H9 (cell line): ENCODE measurements at regions not wholly inside any gene's neighbourhood (a gene's known extent, or its start where the extent isn't known, plus 50 kb on each side); places are given as distances from the start of the nearest gene placed in this dataset.

ENCODE experiments used
- DNase-seq: peaks from one replicate; pipeline ENCODE4 v3.0.0-alpha.2; 2017
- H2AFZ ChIP-seq: one replicate; pipeline ENCODE4 v1.6.1; 2013; ENCODE audit warnings: mild to moderate bottlenecking, low read length, control low read depth, moderate library complexity
- H2AK5ac ChIP-seq: 2 replicates; pipeline ENCODE4 v1.6.1; 2013; ENCODE audit warnings: low read length, control low read depth, mixed read lengths; ENCODE audit not compliant: insufficient read length
- H2BK120ac ChIP-seq: one replicate; pipeline ENCODE4 v1.6.1; 2013; ENCODE audit warnings: low read depth, mild to moderate bottlenecking, low read length, control low read depth, inconsistent platforms; ENCODE audit not compliant: poor library complexity, severe bottlenecking
- H2BK12ac ChIP-seq: 2 replicates; pipeline ENCODE4 v1.6.1; 2013; ENCODE audit warnings: low read length, control low read depth, mixed read lengths, low read depth; ENCODE audit not compliant: insufficient read length
- H2BK15ac ChIP-seq: 2 replicates; pipeline ENCODE4 v1.6.1; 2013; ENCODE audit warnings: low read depth, low read length, control low read depth
- H2BK20ac ChIP-seq: one replicate; pipeline ENCODE4 v1.6.1; 2013; ENCODE audit warnings: low read depth, mild to moderate bottlenecking, low read length, control low read depth, inconsistent platforms; ENCODE audit not compliant: poor library complexity, severe bottlenecking
- H2BK5ac ChIP-seq: 2 replicates; pipeline ENCODE4 v1.6.1; 2013; ENCODE audit warnings: low read length, control low read depth, mixed read lengths; ENCODE audit not compliant: insufficient read length
- H3K14ac ChIP-seq: 2 replicates; pipeline ENCODE4 v1.6.1; 2013; ENCODE audit warnings: low read length, control low read depth; ENCODE audit not compliant: insufficient read depth
- H3K18ac ChIP-seq: 2 replicates; pipeline ENCODE4 v1.6.1; 2013; ENCODE audit warnings: low read depth, mild to moderate bottlenecking, mixed read lengths, low read length, control low read depth; ENCODE audit not compliant: insufficient read length
- H3K23ac ChIP-seq: 2 replicates; pipeline ENCODE4 v1.6.1; 2013; ENCODE audit warnings: low read length, control low read depth, mixed read lengths, low read depth; ENCODE audit not compliant: insufficient read length
- H3K23me2 ChIP-seq: 2 replicates; pipeline ENCODE4 v1.6.1; 2013; ENCODE audit warnings: low read depth, mild to moderate bottlenecking, mixed read lengths, low read length, control low read depth; ENCODE audit not compliant: insufficient read length, poor library complexity, severe bottlenecking
- H3K27ac ChIP-seq: 2 replicates; pipeline ENCODE4 v1.5.1; 2013; ENCODE audit warnings: low read length, control low read depth, mixed read lengths, low read depth; ENCODE audit not compliant: insufficient read length
- H3K27me3 ChIP-seq: 2 replicates; pipeline ENCODE4 v1.6.1; 2013; ENCODE audit warnings: low read length, control low read depth, inconsistent platforms; ENCODE audit not compliant: insufficient read depth
- H3K4ac ChIP-seq: 2 replicates; pipeline ENCODE4 v1.6.1; 2013; ENCODE audit warnings: low read depth, mild to moderate bottlenecking, control low read depth, inconsistent platforms, low read length, moderate library complexity
- H3K4me1 ChIP-seq: 2 replicates; pipeline ENCODE4 v1.6.1; 2013; ENCODE audit warnings: low read length, control low read depth, inconsistent platforms; ENCODE audit not compliant: insufficient read depth
- H3K4me2 ChIP-seq: 2 replicates; pipeline ENCODE4 v1.6.1; 2013; ENCODE audit warnings: low read length, control low read depth, mixed read lengths; ENCODE audit not compliant: insufficient read length, insufficient read depth
- H3K56ac ChIP-seq: 2 replicates; pipeline ENCODE4 v1.6.1; 2013; ENCODE audit warnings: low read depth, mild to moderate bottlenecking, mixed read lengths, low read length, control low read depth; ENCODE audit not compliant: insufficient read length
- H3K79me1 ChIP-seq: 2 replicates; pipeline ENCODE4 v1.6.1; 2013; ENCODE audit warnings: low read depth, mild to moderate bottlenecking, moderate library complexity, low read length, control low read depth, inconsistent platforms; ENCODE audit not compliant: insufficient read depth, poor library complexity, severe bottlenecking
- H3K79me2 ChIP-seq: 2 replicates; pipeline ENCODE4 v1.6.1; 2013; ENCODE audit warnings: low read length, control low read depth, inconsistent platforms; ENCODE audit not compliant: insufficient read depth
- H3K9ac ChIP-seq: 2 replicates; pipeline ENCODE4 v1.6.1; 2013; ENCODE audit warnings: low read length, control low read depth, mixed read lengths; ENCODE audit not compliant: insufficient read length; ENCODE audit errors: extremely low read depth
- H3K9me3 ChIP-seq: one replicate; pipeline ENCODE4 v1.6.1; 2013; ENCODE audit warnings: low read depth, low read length, inconsistent platforms; ENCODE audit not compliant: control insufficient read depth
- H3T11ph ChIP-seq: one replicate; pipeline ENCODE4 v1.6.1; 2013; ENCODE audit warnings: mild to moderate bottlenecking, low read length, control low read depth, inconsistent platforms
- H4K20me1 ChIP-seq: one replicate; pipeline ENCODE4 v1.6.1; 2013; ENCODE audit not compliant: control insufficient read depth, insufficient read length, insufficient read depth
- H4K5ac ChIP-seq: 2 replicates; pipeline ENCODE4 v1.6.1; 2013; ENCODE audit warnings: low read depth, mild to moderate bottlenecking, mixed read lengths, low read length, control low read depth; ENCODE audit not compliant: insufficient read length
- H4K8ac ChIP-seq: replicated peaks from 2 replicates; pipeline ENCODE4 v1.6.1; 2013; ENCODE audit warnings: low read length, control low read depth, mixed read lengths, low read depth; ENCODE audit not compliant: insufficient read length
- H4K91ac ChIP-seq: 2 replicates; pipeline ENCODE4 v1.6.1; 2013; ENCODE audit warnings: low read depth, mild to moderate bottlenecking, moderate library complexity, mixed read lengths, low read length, control low read depth; ENCODE audit not compliant: insufficient read length
- H3K27ac Mint-ChIP-seq, 3 experiments: 2 replicates in 2 of 3; 3 replicates in 1 of 3; pipeline ENCODE4 v1.8.0; 2020 to 2021; ENCODE audit warnings: mixed read lengths in 3 of 3, mild to moderate bottlenecking in 1 of 3, moderate library complexity in 1 of 3
- H3K27me3 Mint-ChIP-seq: 2 replicates; pipeline ENCODE4 v1.8.0; 2021; ENCODE audit warnings: low read depth, mild to moderate bottlenecking, moderate library complexity, mixed read lengths
- H3K36me3 Mint-ChIP-seq, 3 experiments: 2 replicates in 2 of 3; 3 replicates in 1 of 3; pipeline ENCODE4 v1.8.0; 2020 to 2021; ENCODE audit warnings: low read depth in 3 of 3, mixed read lengths in 3 of 3; ENCODE audit not compliant: insufficient read depth in 1 of 3
- H3K4me1 Mint-ChIP-seq, 2 experiments: 2 replicates each; pipeline ENCODE4 v1.8.0; 2020; ENCODE audit warnings: mixed read lengths in 2 of 2
- H3K4me3 Mint-ChIP-seq, 2 experiments: 2 replicates in 1 of 2; 3 replicates in 1 of 2; pipeline ENCODE4 v1.8.0; 2020 to 2021; ENCODE audit warnings: mild to moderate bottlenecking in 2 of 2, mixed read lengths in 2 of 2, moderate library complexity in 1 of 2
- H3K9me3 Mint-ChIP-seq, 2 experiments: 2 replicates in 1 of 2; 3 replicates in 1 of 2; pipeline ENCODE4 v1.8.0; 2020; ENCODE audit warnings: mild to moderate bottlenecking in 2 of 2, mixed read lengths in 2 of 2, moderate library complexity in 1 of 2
- CTCF ChIP-seq: fragments of 200-600 bp; sonication (generic); conservative IDR thresholded peaks from 3 replicates; pipeline ENCODE4 v1.8.0; 2021; ENCODE audit warnings: antibody characterized with exemption, mild to moderate bottlenecking
- WGBS: extraction: QIAGEN DNeasy Blood & Tissue Kit; methylation state at CpG from one replicate; pipeline ENCODE4 v1.1.7; 2013; ENCODE audit warnings: missing lambda C conversion rate, low lambda C conversion rate, mixed read lengths; ENCODE audit not compliant: insufficient read length; ENCODE audit errors: extremely low coverage; 5-methylcytosine and 5-hydroxymethylcytosine counted together

GRCh38 chr2:236346366-236346765 lies 82.2 kb upstream of the ASB18 start:
- H3K4me3 Mint-ChIP-seq = no peak overlapping the region
- Histone ChIP-seq H3K4ac (no peak overlapping the region), H3K23me2 (no peaks in the 10 kb centered on the region), H3K23ac (no peak overlapping the region), H4K20me1 (peaks cover 3% of the 10 kb centered on the region), H2BK15ac (no peak overlapping the region), H2AK5ac (no peak overlapping the region), H2AFZ (no peak overlapping the region), H4K91ac (no peak overlapping the region), H3K56ac (no peak overlapping the region), H3K79me2 (no peaks in the 10 kb centered on the region), H3K27me3 (no peaks in the 10 kb centered on the region), H4K8ac (no peak overlapping the region), H3T11ph (no peak overlapping the region), H3K79me1 (no peaks in the 10 kb centered on the region), H3K18ac (no peak overlapping the region), H2BK20ac (no peak overlapping the region), H2BK12ac (no peak overlapping the region), H3K9ac (no peak overlapping the region), H2BK120ac (no peak overlapping the region), H2BK5ac (no peak overlapping the region), H3K4me2 (no peak overlapping the region), H3K27ac (no peak overlapping the region), H3K4me1 (0 out of 2 replicates have a peak, but pooled peaks cover 2% of the 10 kb centered on the region), H3K9me3 (no peaks in the 10 kb centered on the region), H4K5ac (no peak overlapping the region), H3K14ac (no peak overlapping the region)
- DNase-seq = peak; percentile 5
- H3K36me3 Mint-ChIP-seq = no peaks in the 10 kb centered on the region; a peak in 1 of 7 replicates
- TF ChIP-seq CTCF = no peak
- peaks cover 1% of the 10 kb centered on the region; the same call in 1 of the 2 replicates for H3K27me3 Mint-ChIP-seq
- H3K4me1 Mint-ChIP-seq = peaks cover 20 to 42% of the 10 kb centered on the region in 2 experiments
- H3K9me3 Mint-ChIP-seq = no peaks in the 10 kb centered on the region
- H3K27ac Mint-ChIP-seq = peak overlapping the region in 1 of 3 experiments; percentile 64; a peak in 1 of 7 replicates
- WGBS = no CpG with 5 or more reads among the region's 6 CpGs
